ENCODE measurements at regions not wholly inside any gene's neighbourhood (a gene's known extent, or its start where the extent isn't known, plus 50 kb on each side); places are given as distances from the start of the nearest gene placed in this dataset.

GRCh38 chr5:91477408-91477807, 94.3 kb upstream of the ARRDC3 start (continued):
- TF ChIP-seq ZNF592 (IDR thresholded peaks at IDR 0.05), result no peak

- 0% methylated on average over 1 of the region's 1 CpG for WGBS (ENCODE audit: insufficient coverage, insufficient replicate concordance, low lambda C conversion rate, missing lambda C conversion rate)
- DNase-seq (ENCODE audit: low read depth, low spot score) (no peak), ATAC-seq (no peak), FAIRE-seq (no peak)
- no peak overlapping the region for H2AFZ ChIP-seq (ENCODE audit: control insufficient read depth, low read depth, low read length)
- intact Hi-C loops (cut with micrococcal nuclease; ENCODE audit: unreplicated experiment) (no loop called here), in situ Hi-C loops (cut with MboI) (no loop called here)
- H3K27ac ChIP-seq (ENCODE audit: control insufficient read depth, insufficient read depth), result no peak overlapping the region
- no peaks in the 10 kb centered on the region for H3K9me3 ChIP-seq (replicated peaks; ENCODE audit: control insufficient read depth, insufficient read depth, low read length)
- H3K79me2 ChIP-seq (ENCODE audit: control insufficient read depth, insufficient read depth, low read length), result no peaks in the 10 kb centered on the region
- no peak overlapping the region for H3K4me2 ChIP-seq (ENCODE audit: control insufficient read depth, insufficient read depth)
- no peaks in the 10 kb centered on the region for H3K4me1 ChIP-seq (ENCODE audit: control insufficient read depth, insufficient read depth, low read length)
- H3K36me3 ChIP-seq (ENCODE audit: control insufficient read depth in 2 of 2, insufficient read depth in 2 of 2, low read length in 1 of 2), result no peaks in the 10 kb centered on the region
- no peak overlapping the region for H3K9ac ChIP-seq (ENCODE audit: control insufficient read depth, insufficient read depth, low read length)
- H4K20me1 ChIP-seq (ENCODE audit: control insufficient read depth, insufficient read depth), result no peaks in the 10 kb centered on the region
- ChIA-PET SMC1A (ENCODE audit: uncharacterized antibody, unreplicated experiment) (interaction anchor here (1.9 kb wide), 1 partner anchor 25 kb away, joined by 5 read pairs; no protein-coding TSS in a partner anchor), CTCF (no interaction called here), POLR2A (no interaction called here), RAD21 (ENCODE audit: unreplicated experiment) (no interaction called here)
- no TSS peak for BruUV-seq (replicated peaks)
- no peaks in the 10 kb centered on the region for H3K27me3 ChIP-seq (replicated peaks in 1 of 2; ENCODE audit: control insufficient read depth in 2 of 2, insufficient read depth in 2 of 2, low read length in 1 of 2)
- H3K4me3 ChIP-seq, result no peak overlapping the region
- TF ChIP-seq NR2C2 (IDR thresholded peaks at IDR 0.05; ENCODE audit: borderline replicate concordance, control insufficient read depth, insufficient read length, low read depth) (no peak), SMC3 (IDR thresholded peaks at IDR 0.05; ENCODE audit: borderline replicate concordance, low read length) (no peak), CUX1 (IDR thresholded peaks at IDR 0.05; ENCODE audit: insufficient replicate concordance, low read depth, low read length) (no peak), SIN3A (IDR thresholded peaks at IDR 0.05; ENCODE audit: low read depth, low read length) (no peak), MLLT1 (IDR thresholded peaks at IDR 0.05) (no peak), IRF3 (IDR thresholded peaks at IDR 0.05) (no peak), ZNF24 (IDR thresholded peaks at IDR 0.05) (no peak)
These were observed 91.1 kb upstream of the ARRDC3 start for GRCh38 chr5:91474201-91474600.

All from GM12878 (cell line).